ENCODE measurements at regions not wholly inside any gene's neighbourhood (a gene's known extent, or its start where the extent isn't known, plus 50 kb on each side); places are given as distances from the start of the nearest gene placed in this dataset.

DNA sequence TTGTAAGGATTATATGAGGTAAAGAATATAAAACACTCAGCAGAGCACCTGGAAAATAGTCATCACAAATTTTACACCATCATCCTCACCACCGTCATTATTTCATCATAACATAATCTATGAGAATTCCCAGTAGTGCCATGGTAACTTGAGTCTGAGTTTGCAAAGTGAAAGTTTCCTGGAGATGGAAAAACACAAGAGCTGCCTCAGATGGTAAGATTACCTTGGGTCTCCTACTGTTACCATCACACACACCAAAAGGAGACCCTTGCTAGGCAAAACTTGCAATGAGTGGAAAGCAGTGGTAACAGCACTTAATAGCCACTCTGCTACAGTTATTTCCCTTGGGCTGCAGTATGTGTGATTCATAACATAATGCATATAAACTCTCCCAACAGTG lies 589.8 kb downstream of the RNF144B start:
- H3K27ac ChIP-seq: no peak overlapping the region
- TF ChIP-seq ZFX (IDR thresholded peaks at IDR 0.05) (no peak), CTCF (conservative IDR thresholded peaks at IDR 0.05) (no peak)

DNA sequence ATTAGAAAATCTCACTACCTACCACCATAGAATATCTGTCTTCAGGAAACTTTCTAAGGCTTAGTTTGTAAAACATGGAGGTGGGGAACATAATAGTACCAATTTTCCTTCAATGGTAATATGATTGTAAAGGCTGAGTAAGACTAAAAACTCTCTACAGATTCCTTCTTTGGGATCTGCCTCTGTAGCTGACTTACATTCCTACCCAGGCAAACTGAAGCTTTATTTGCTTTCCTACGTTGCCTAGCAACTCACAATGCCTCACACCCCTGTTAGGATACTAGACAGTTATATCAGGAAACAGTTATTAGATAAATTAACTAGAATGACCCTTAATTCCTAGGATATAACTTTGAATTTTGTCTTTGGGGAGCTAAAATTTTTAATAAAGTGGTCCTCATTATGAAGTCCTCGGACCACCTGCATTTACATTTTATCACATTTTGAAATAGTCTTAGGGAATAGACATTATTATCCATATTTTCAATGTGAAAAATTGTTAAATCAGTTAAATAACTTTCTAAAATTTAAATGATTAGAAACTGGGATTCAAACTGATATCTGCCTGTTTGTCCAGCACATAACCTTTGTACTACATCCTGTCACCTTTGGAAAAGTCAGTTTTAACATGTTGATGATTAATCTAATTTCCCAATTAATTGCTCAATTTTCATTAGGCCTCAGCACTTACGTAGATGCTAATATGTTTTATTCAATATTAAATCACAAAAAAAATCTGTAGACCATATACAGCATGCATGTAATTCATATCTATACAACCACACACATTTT lies 591.4 kb downstream of the RNF144B start:
- TF ChIP-seq ZFX (IDR thresholded peaks at IDR 0.05) (no peak), CTCF (conservative IDR thresholded peaks at IDR 0.05) (no peak)
- no peak overlapping the region for H3K27ac ChIP-seq

- TF ChIP-seq ZFX (IDR thresholded peaks at IDR 0.05): no peak
- TF ChIP-seq CTCF (conservative IDR thresholded peaks at IDR 0.05): no peak
- H3K27ac ChIP-seq: no peak overlapping the region
Observed at GRCh38 chr6:18985061-18985460, 597.9 kb downstream of the RNF144B start.

GRCh38 chr6:18985996-18986395 lies 598.8 kb downstream of the RNF144B start:
- TF ChIP-seq ZFX (IDR thresholded peaks at IDR 0.05) (no peak), CTCF (conservative IDR thresholded peaks at IDR 0.05) (no peak)
- H3K27ac ChIP-seq: no peak overlapping the region

GRCh38 chr6:18988636-18989035 lies 601.5 kb downstream of the RNF144B start:
- no peak for TF ChIP-seq CTCF (conservative IDR thresholded peaks at IDR 0.05)
- TF ChIP-seq ZFX (IDR thresholded peaks at IDR 0.05): no peak
- H3K27ac ChIP-seq: no peak overlapping the region

GRCh38 chr6:18990059-18990978 lies 603.2 kb downstream of the RNF144B start:
- TF ChIP-seq ZFX (IDR thresholded peaks at IDR 0.05): no peak
- TF ChIP-seq CTCF (conservative IDR thresholded peaks at IDR 0.05): peak; percentile 92
- H3K27ac ChIP-seq: no peak overlapping the region

- TF ChIP-seq ZFX (IDR thresholded peaks at IDR 0.05) (no peak), CTCF (conservative IDR thresholded peaks at IDR 0.05) (peak; percentile 90)
- H3K27ac ChIP-seq: no peak overlapping the region
Observed at GRCh38 chr6:18997375-18997826, 610.3 kb downstream of the RNF144B start.
